ENCODE measurements at regions not wholly inside any gene's neighbourhood (a gene's known extent, or its start where the extent isn't known, plus 50 kb on each side); places are given as distances from the start of the nearest gene placed in this dataset.

DNA sequence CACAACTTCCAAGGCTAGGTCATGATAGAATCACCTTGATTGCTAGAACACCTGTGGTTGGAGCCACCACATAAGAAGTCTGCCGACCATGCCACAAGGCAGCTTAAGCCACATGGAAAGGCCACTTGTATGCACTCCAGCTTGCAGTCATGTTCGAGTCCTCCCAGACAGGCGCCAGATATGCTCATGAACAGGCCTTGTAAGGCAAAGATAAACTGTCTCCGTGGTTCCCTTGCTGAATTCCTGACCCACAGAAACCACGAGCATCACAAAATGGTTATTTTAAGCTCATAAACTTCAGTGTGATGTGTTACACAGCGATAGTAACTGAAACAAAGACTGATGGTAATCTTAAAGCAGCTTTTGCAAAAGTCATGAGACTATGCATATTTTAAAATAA lies 188.4 kb upstream of the DAPK1 start:
- no peak for TF ChIP-seq CTCF (IDR thresholded peaks at IDR 0.05)
- no peak for TF ChIP-seq POLR2A (IDR thresholded peaks at IDR 0.05)

Data from testis (tissue), 2 donors.